ENCODE measurements at regions not wholly inside any gene's neighbourhood (a gene's known extent, or its start where the extent isn't known, plus 50 kb on each side); places are given as distances from the start of the nearest gene placed in this dataset.

DNA sequence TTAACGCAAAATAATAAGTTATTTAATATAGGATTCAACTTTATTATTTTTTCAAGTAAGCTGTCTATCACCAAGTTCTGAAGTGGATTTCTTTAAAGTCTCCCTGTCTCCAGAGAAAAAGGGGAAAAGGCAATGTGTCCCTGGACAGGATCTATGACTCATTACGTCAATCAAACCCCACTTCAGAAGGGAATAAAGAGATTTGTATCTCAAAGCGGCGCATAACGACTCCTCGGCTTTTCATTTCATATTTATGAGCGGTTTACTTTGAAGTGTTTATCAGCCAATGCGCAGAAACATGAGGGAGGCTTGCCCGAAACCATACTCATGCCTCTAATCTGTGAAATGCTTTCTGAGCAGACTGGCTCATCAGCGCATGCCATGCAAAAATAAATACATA, 938.6 kb upstream of the WWC1 start:
- peaks cover 0 to 1% (median 0%) of the 10 kb centered on the region in 8 donors for H3K9me3 ChIP-seq
- WGBS, 5 donors = 80 to 84% (median 83%) methylated on average over 10 of the region's 10 CpGs
- no peaks in the 10 kb centered on the region for H3K4me1 ChIP-seq
- DNase-seq = no peak
- intact Hi-C loops (cut with DNase I; ENCODE audit: low total_unique reads) = no loop called here
- TF ChIP-seq POLR2AphosphoS5 (IDR thresholded peaks at IDR 0.05) (no peak), POLR2A (IDR thresholded peaks at IDR 0.05) (no peak)
- TF ChIP-seq, protein P1, sequence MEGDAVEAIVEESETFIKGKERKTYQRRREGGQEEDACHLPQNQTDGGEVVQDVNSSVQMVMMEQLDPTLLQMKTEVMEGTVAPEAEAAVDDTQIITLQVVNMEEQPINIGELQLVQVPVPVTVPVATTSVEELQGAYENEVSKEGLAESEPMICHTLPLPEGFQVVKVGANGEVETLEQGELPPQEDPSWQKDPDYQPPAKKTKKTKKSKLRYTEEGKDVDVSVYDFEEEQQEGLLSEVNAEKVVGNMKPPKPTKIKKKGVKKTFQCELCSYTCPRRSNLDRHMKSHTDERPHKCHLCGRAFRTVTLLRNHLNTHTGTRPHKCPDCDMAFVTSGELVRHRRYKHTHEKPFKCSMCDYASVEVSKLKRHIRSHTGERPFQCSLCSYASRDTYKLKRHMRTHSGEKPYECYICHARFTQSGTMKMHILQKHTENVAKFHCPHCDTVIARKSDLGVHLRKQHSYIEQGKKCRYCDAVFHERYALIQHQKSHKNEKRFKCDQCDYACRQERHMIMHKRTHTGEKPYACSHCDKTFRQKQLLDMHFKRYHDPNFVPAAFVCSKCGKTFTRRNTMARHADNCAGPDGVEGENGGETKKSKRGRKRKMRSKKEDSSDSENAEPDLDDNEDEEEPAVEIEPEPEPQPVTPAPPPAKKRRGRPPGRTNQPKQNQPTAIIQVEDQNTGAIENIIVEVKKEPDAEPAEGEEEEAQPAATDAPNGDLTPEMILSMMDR (IDR thresholded peaks at IDR 0.05 in 8 of 11, conservative IDR thresholded peaks at IDR 0.05 in 3 of 11) = no peak
- no peak overlapping the region for H3K4me3 ChIP-seq
- H3K27ac ChIP-seq = no peak overlapping the region
- H3K36me3 ChIP-seq = no peaks in the 10 kb centered on the region
- H3K27me3 ChIP-seq (replicated peaks in 1 of 7) = no peaks in the 10 kb centered on the region

DNA sequence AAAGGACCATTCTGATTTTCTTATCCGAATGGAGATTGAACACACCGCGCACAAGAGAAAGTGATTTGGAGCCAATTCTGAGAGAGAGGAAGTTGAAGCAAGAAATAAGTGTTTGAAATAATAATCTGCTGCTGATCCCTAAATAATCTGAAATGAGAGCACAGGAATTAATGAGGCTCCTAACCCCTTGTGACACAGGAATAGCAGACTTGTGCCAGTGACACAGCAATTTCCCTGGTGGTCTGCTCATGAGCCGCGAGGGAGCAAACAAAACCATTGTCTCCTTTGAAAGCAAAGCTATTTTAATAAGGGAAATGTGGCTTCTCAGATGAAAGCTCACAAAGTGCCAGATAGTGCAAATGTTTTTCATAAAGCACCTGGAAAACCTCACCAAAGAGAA, 936.1 kb upstream of the WWC1 start:
- TF ChIP-seq, protein P1 (IDR thresholded peaks at IDR 0.05 in 8 of 11, conservative IDR thresholded peaks at IDR 0.05 in 3 of 11) = no peak
- TF ChIP-seq POLR2A (IDR thresholded peaks at IDR 0.05) (no peak), POLR2AphosphoS5 (IDR thresholded peaks at IDR 0.05) (no peak)
- no peak overlapping the region for H3K27ac ChIP-seq
- WGBS, 5 donors = 64 to 74% (median 69%) methylated on average over 5 of the region's 5 CpGs

DNA sequence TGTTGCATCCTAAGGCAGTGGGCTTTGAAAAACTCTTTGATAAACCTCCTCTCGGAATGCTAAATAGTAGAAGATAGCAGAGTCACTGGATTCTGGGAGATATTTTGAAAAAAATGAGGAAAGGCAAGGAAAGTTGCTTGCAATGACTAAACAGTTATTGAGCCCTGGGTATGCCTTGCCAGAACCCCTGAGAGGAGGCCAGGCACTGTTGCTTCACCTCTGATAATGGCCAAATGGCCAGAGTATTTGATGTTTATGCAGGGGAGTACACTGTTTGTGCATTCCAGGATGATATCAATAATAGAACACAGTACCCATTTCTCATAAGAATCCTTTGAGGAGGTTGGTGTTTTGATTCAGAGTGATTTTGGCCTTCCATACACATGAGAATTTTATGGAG, 935.1 kb upstream of the WWC1 start:
- TF ChIP-seq POLR2A (IDR thresholded peaks at IDR 0.05) = no peak
- TF ChIP-seq POLR2AphosphoS5 (IDR thresholded peaks at IDR 0.05) = no peak
- TF ChIP-seq, protein P1 (IDR thresholded peaks at IDR 0.05 in 8 of 11, conservative IDR thresholded peaks at IDR 0.05 in 3 of 11) = no peak
- WGBS, 5 donors = 74 to 95% (median 88%) methylated on average over 1 of the region's 1 CpG
- Histone ChIP-seq H3K4me1 (no peaks in the 10 kb centered on the region), H3K36me3 (no peaks in the 10 kb centered on the region), H3K4me3 (no peak overlapping the region), H3K27me3 (replicated peaks in 1 of 7) (no peaks in the 10 kb centered on the region), H3K9me3 (peaks cover 0 to 19% (median 0%) of the 10 kb centered on the region in 8 donors), H3K27ac (no peak overlapping the region)
- intact Hi-C loops (cut with DNase I; ENCODE audit: low total_unique reads) = no loop called here
- DNase-seq = no peak

More for the DNA sequence above, 936.1 kb upstream of the WWC1 start:
- intact Hi-C loops (cut with DNase I; ENCODE audit: low total_unique reads) = no loop called here
- H3K36me3 ChIP-seq = no peaks in the 10 kb centered on the region
- DNase-seq = no peak
- H3K4me1 ChIP-seq = no peaks in the 10 kb centered on the region
- H3K27me3 ChIP-seq (replicated peaks in 1 of 7) = no peaks in the 10 kb centered on the region
- H3K4me3 ChIP-seq = no peak overlapping the region
- peaks cover 0 to 16% (median 0%) of the 10 kb centered on the region in 8 donors for H3K9me3 ChIP-seq

DNA sequence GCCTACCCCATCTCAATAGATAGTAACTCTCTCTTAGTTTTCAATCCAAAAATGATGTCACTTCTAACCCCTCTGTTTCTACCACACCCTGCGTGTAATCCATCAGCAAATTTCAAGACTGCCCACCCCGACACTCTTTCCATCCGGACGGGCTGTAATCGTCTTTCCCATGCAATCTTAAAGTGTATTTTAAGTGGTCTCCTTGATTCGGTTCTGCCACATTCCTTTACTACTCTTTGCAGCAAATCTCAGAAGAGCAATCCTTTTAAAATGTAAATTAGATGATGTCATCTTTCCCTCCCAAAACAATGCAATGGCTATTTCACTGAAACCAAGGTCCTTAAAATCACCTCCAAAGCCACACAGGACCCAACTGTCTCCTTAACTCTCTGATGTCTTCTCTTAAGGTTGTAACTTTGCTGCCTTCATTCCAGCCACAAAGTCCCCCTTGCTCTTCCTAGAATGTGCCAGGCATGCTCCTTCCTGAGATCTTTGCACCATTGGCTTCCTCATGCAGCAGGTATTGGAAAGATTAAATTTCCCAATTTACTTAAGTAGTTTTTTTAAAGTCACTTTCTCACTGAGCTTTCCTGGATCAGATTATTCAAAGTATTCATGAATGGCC, 932.5 kb upstream of the WWC1 start:
- intact Hi-C loops (cut with DNase I; ENCODE audit: low total_unique reads) = no loop called here
- H3K27ac ChIP-seq = no peak overlapping the region
- H3K27me3 ChIP-seq (replicated peaks in 1 of 7) = no peaks in the 10 kb centered on the region
- H3K4me3 ChIP-seq = no peak overlapping the region
- WGBS, 5 donors = 47 to 64% (median 51%) methylated on average over 6 of the region's 6 CpGs
- DNase-seq = no peak
- no peak for TF ChIP-seq POLR2AphosphoS5 (IDR thresholded peaks at IDR 0.05)
- TF ChIP-seq POLR2A (IDR thresholded peaks at IDR 0.05) = no peak
- TF ChIP-seq, protein P1 (IDR thresholded peaks at IDR 0.05 in 8 of 11, conservative IDR thresholded peaks at IDR 0.05 in 3 of 11) = no peak
- H3K9me3 ChIP-seq = peaks cover 0 to 41% (median 9%) of the 10 kb centered on the region in 8 donors
- H3K36me3 ChIP-seq = no peaks in the 10 kb centered on the region
- H3K4me1 ChIP-seq = no peaks in the 10 kb centered on the region
